Superior temporal gyrus (tissue), 1 donor: ENCODE measurements at regions not wholly inside any gene's neighbourhood (a gene's known extent, or its start where the extent isn't known, plus 50 kb on each side); places are given as distances from the start of the nearest gene placed in this dataset.
A peak's percentile ranks its signal among the peaks of the same experiment; 100 is the strongest.

Experiments used
- DNase-seq: peaks from one replicate; pipeline ENCODE4 v3.0.0-alpha.2; 2016; ENCODE audit errors: extremely low spot score

- no peak for DNase-seq
Measured at GRCh38 chr2:42922790-42923579, 130.6 kb upstream of the HAAO start.

GRCh38 chr2:42922293-42922692 lies 129.9 kb upstream of the HAAO start:
- no peak for DNase-seq

- DNase-seq = no peak
Measured at GRCh38 chr2:42921721-42922120, 129.3 kb upstream of the HAAO start.

- DNase-seq = no peak
Measured at GRCh38 chr2:42921147-42921520, 128.8 kb upstream of the HAAO start.

GRCh38 chr2:42920446-42921146 lies 128.2 kb upstream of the HAAO start:
- no peak for DNase-seq

- no peak for DNase-seq
Measured at GRCh38 chr2:42918671-42919318, 126.4 kb upstream of the HAAO start.

- DNase-seq = no peak
Measured at GRCh38 chr2:42918041-42918440, 125.7 kb upstream of the HAAO start.

GRCh38 chr2:42917425-42917927 lies 125.1 kb upstream of the HAAO start:
- DNase-seq = no peak

GRCh38 chr2:42916324-42916723 lies 123.9 kb upstream of the HAAO start:
- no peak for DNase-seq

- DNase-seq = no peak
Measured at GRCh38 chr2:42914860-42915259, 122.5 kb upstream of the HAAO start.

- no peak for DNase-seq
Measured at GRCh38 chr2:42914314-42914713, 121.9 kb upstream of the HAAO start.

GRCh38 chr2:42913280-42913878 lies 121.0 kb upstream of the HAAO start:
- no peak for DNase-seq

- no peak for DNase-seq
Measured at GRCh38 chr2:42910645-42911405, 118.4 kb upstream of the HAAO start.

- DNase-seq = no peak
Measured at GRCh38 chr2:42909966-42910365, 117.6 kb upstream of the HAAO start.

- no peak for DNase-seq
Measured at GRCh38 chr2:42908518-42909200, 116.3 kb upstream of the HAAO start.

GRCh38 chr2:42907835-42908234 lies 115.5 kb upstream of the HAAO start:
- no peak for DNase-seq

GRCh38 chr2:42906557-42907411 lies 114.4 kb upstream of the HAAO start:
- DNase-seq = peak; percentile 38

GRCh38 chr2:42906111-42906556 lies 113.8 kb upstream of the HAAO start:
- DNase-seq = no peak

GRCh38 chr2:42905341-42906110 lies 113.1 kb upstream of the HAAO start:
- no peak for DNase-seq
